ENCODE measurements at regions not wholly inside any gene's neighbourhood (a gene's known extent, or its start where the extent isn't known, plus 50 kb on each side); places are given as distances from the start of the nearest gene placed in this dataset.

DNA sequence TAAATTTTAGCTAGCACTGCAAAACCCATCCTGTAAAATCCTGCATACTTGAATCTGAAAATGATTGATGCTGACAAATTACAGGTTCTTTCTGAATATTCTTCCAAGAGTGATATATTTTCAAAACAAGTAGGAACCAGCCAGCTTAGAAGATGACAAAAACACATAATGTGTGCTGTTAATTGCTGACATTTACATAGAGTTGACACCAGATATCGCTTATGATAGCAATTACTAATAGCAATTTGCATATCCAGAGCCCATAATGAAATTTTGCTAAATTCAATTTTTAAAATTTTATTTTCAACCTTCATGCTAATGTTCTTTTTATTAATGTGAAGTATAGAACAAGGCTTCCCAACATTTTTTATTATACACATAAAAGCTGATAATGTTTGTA lies 284.5 kb downstream of the SEC23A start:
- TF ChIP-seq CEBPB (tag; IDR thresholded peaks at IDR 0.05): no peak
- TF ChIP-seq, protein P1, sequence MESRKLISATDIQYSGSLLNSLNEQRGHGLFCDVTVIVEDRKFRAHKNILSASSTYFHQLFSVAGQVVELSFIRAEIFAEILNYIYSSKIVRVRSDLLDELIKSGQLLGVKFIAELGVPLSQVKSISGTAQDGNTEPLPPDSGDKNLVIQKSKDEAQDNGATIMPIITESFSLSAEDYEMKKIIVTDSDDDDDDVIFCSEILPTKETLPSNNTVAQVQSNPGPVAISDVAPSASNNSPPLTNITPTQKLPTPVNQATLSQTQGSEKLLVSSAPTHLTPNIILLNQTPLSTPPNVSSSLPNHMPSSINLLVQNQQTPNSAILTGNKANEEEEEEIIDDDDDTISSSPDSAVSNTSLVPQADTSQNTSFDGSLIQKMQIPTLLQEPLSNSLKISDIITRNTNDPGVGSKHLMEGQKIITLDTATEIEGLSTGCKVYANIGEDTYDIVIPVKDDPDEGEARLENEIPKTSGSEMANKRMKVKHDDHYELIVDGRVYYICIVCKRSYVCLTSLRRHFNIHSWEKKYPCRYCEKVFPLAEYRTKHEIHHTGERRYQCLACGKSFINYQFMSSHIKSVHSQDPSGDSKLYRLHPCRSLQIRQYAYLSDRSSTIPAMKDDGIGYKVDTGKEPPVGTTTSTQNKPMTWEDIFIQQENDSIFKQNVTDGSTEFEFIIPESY (CRISPR knock-in tag; IDR thresholded peaks at IDR 0.05): no peak
- TF ChIP-seq SREBF2 (CRISPR knock-in tag; IDR thresholded peaks at IDR 0.05): no peak
- TF ChIP-seq, protein P2, sequence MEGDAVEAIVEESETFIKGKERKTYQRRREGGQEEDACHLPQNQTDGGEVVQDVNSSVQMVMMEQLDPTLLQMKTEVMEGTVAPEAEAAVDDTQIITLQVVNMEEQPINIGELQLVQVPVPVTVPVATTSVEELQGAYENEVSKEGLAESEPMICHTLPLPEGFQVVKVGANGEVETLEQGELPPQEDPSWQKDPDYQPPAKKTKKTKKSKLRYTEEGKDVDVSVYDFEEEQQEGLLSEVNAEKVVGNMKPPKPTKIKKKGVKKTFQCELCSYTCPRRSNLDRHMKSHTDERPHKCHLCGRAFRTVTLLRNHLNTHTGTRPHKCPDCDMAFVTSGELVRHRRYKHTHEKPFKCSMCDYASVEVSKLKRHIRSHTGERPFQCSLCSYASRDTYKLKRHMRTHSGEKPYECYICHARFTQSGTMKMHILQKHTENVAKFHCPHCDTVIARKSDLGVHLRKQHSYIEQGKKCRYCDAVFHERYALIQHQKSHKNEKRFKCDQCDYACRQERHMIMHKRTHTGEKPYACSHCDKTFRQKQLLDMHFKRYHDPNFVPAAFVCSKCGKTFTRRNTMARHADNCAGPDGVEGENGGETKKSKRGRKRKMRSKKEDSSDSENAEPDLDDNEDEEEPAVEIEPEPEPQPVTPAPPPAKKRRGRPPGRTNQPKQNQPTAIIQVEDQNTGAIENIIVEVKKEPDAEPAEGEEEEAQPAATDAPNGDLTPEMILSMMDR (IDR thresholded peaks at IDR 0.05 in 2 of 3, conservative IDR thresholded peaks at IDR 0.05 in 1 of 3; ENCODE audit: insufficient read depth in 2 of 3, low read depth in 1 of 3, low read length in 3 of 3): no peak
- TF ChIP-seq ARID1B (IDR thresholded peaks at IDR 0.05): no peak
- TF ChIP-seq FOXM1 (IDR thresholded peaks at IDR 0.05; ENCODE audit: low read depth): no peak
- no peak for TF ChIP-seq FOXM1 (CRISPR knock-in tag; IDR thresholded peaks at IDR 0.05; ENCODE audit: low read depth)
- TF ChIP-seq NR1H2 (CRISPR knock-in tag; IDR thresholded peaks at IDR 0.05): no peak
- TF ChIP-seq, protein P3, sequence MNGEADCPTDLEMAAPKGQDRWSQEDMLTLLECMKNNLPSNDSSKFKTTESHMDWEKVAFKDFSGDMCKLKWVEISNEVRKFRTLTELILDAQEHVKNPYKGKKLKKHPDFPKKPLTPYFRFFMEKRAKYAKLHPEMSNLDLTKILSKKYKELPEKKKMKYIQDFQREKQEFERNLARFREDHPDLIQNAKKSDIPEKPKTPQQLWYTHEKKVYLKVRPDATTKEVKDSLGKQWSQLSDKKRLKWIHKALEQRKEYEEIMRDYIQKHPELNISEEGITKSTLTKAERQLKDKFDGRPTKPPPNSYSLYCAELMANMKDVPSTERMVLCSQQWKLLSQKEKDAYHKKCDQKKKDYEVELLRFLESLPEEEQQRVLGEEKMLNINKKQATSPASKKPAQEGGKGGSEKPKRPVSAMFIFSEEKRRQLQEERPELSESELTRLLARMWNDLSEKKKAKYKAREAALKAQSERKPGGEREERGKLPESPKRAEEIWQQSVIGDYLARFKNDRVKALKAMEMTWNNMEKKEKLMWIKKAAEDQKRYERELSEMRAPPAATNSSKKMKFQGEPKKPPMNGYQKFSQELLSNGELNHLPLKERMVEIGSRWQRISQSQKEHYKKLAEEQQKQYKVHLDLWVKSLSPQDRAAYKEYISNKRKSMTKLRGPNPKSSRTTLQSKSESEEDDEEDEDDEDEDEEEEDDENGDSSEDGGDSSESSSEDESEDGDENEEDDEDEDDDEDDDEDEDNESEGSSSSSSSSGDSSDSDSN (IDR thresholded peaks at IDR 0.05; ENCODE audit: borderline replicate concordance in 1 of 2, low read depth in 2 of 2, low read length in 2 of 2): no peak
